GM13977 (cell line): ENCODE measurements at regions not wholly inside any gene's neighbourhood (a gene's known extent, or its start where the extent isn't known, plus 50 kb on each side); places are given as distances from the start of the nearest gene placed in this dataset.

Experiments
- DNase-seq: peaks from one replicate; pipeline ENCODE4 v3.0.0; 2012; ENCODE audit warnings: low spot score
- CTCF ChIP-seq: IDR thresholded peaks from 2 replicates; pipeline ENCODE4 v1.5.1; 2012; ENCODE audit warnings: mild to moderate bottlenecking, control low read depth; ENCODE audit not compliant: insufficient read depth; ENCODE audit errors: extremely low read depth, missing control alignments
- in situ Hi-C: fragments of 300-500 bp; cut with MboI; formaldehyde crosslinking; loops from one replicate; pipeline ENCODE4 v1.12.0; 2022; ENCODE audit warnings: low sequenced_read_pairs, low pct_unique_long_range_greater_than_20kb, mixed read lengths, inconsistent platforms; ENCODE audit not compliant: unreplicated experiment

- in situ Hi-C loops, result no loop called here
- no peak for DNase-seq
- no peak for TF ChIP-seq CTCF
Measured at GRCh38 chr3:110381992-110382391, 689.6 kb upstream of the NECTIN3 start.

DNA sequence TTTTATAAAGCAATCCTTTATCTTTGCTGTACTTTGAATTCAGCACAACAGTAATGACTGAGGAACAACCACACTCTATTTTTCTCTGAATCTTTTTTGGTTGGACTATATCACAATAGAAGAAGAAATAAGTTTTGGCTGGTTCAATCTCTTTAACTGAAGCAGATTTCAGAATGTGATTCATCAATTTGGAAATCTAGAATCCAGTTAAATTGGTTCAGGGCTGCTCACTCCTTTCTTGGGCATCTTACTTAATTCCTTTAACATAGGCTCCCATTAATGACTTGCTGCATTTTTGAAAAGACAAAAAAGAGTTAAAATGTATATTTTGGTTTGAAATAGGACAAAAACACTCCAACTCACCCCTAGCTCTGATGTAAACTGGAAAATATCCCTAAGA lies 688.3 kb upstream of the NECTIN3 start:
- in situ Hi-C loops, result no loop called here
- TF ChIP-seq CTCF, result no peak

GRCh38 chr3:110384601-110385000 lies 687.0 kb upstream of the NECTIN3 start:
- DNase-seq, result no peak
- in situ Hi-C loops, result no loop called here
- no peak for TF ChIP-seq CTCF

More for the DNA sequence above, 688.3 kb upstream of the NECTIN3 start:
- no peak for DNase-seq

GRCh38 chr3:110389005-110389404 lies 682.6 kb upstream of the NECTIN3 start:
- no peak for DNase-seq
- TF ChIP-seq CTCF, result no peak
- in situ Hi-C loops, result no loop called here

DNA sequence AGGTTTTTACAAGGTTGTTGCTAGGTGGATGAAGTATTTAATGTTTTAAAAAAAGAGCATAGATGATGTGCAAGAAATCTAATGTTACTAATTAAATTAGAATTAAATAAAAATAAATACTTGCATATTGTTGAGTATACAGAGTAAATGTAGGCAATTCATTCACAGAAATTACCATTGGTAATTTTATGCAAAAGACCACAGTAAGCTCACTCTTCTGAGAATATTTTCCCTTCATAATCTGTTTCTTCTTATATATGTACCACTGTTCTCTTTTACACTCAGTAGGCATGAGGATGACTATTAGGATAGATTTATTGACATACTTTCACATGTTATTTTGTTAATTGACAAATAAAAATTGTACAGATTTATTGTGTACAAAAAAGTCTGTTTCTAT lies 681.2 kb upstream of the NECTIN3 start:
- no peak for TF ChIP-seq CTCF
- in situ Hi-C loops, result no loop called here
- no peak for DNase-seq

DNA sequence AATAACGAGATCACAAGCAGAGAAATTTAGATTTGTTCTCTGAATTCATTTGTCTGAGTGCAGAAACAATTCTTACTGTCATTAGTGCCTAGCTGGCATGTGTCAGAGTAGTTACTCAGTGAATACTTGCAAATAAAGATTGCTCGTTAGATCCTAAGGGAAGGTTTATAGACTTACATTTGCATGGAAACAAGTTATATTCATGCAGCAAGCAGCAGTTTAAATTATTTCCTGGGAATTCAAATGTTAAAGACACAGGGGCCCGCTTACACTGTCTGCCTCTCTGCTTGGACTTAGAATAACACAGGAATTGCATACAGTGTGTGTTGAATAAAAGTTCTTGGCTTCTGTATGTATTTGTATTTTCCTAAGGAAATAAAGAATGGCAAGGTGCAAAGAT lies 680.6 kb upstream of the NECTIN3 start:
- no peak for DNase-seq
- in situ Hi-C loops, result no loop called here
- no peak for TF ChIP-seq CTCF
